ENCODE measurements at regions not wholly inside any gene's neighbourhood (a gene's known extent, or its start where the extent isn't known, plus 50 kb on each side); places are given as distances from the start of the nearest gene placed in this dataset.

GRCh38 chr16:62929593-62929992, 893.4 kb upstream of the CDH8 start:
- Mint-ChIP-seq H3K36me3 (ENCODE audit: low read depth) (no peaks in the 10 kb centered on the region), H3K4me1 (ENCODE audit: low read depth) (no peaks in the 10 kb centered on the region), H3K27me3 (no peaks in the 10 kb centered on the region), H3K27ac (no peak overlapping the region), H3K9me3 (no peaks in the 10 kb centered on the region), H3K4me3 (no peak overlapping the region)
- intact Hi-C loops (cut with micrococcal nuclease) = no loop called here

GRCh38 chr16:62927122-62927521, 890.9 kb upstream of the CDH8 start:
- Mint-ChIP-seq H3K27me3 (no peaks in the 10 kb centered on the region), H3K36me3 (ENCODE audit: low read depth) (no peaks in the 10 kb centered on the region), H3K9me3 (no peaks in the 10 kb centered on the region), H3K4me3 (no peak overlapping the region), H3K27ac (no peak overlapping the region), H3K4me1 (ENCODE audit: low read depth) (no peaks in the 10 kb centered on the region)
- intact Hi-C loops (cut with micrococcal nuclease) = no loop called here

GRCh38 chr16:62926121-62926801, 890.0 kb upstream of the CDH8 start:
- intact Hi-C loops (cut with micrococcal nuclease) = no loop called here
- H3K27ac Mint-ChIP-seq = no peak overlapping the region
- no peaks in the 10 kb centered on the region for H3K4me1 Mint-ChIP-seq (ENCODE audit: low read depth)
- H3K27me3 Mint-ChIP-seq = no peaks in the 10 kb centered on the region
- H3K4me3 Mint-ChIP-seq = no peak overlapping the region
- no peaks in the 10 kb centered on the region for H3K36me3 Mint-ChIP-seq (ENCODE audit: low read depth)
- no peaks in the 10 kb centered on the region for H3K9me3 Mint-ChIP-seq

- no peaks in the 10 kb centered on the region for H3K36me3 Mint-ChIP-seq (ENCODE audit: low read depth)
Measured at GRCh38 chr16:62921904-62922303, 885.7 kb upstream of the CDH8 start.

GRCh38 chr16:62913924-62914323, 877.7 kb upstream of the CDH8 start:
- no peak overlapping the region for H3K4me3 Mint-ChIP-seq
- H3K27me3 Mint-ChIP-seq = no peaks in the 10 kb centered on the region
- H3K36me3 Mint-ChIP-seq (ENCODE audit: low read depth) = no peaks in the 10 kb centered on the region
- H3K9me3 Mint-ChIP-seq = peaks cover 10% of the 10 kb centered on the region
- H3K4me1 Mint-ChIP-seq (ENCODE audit: low read depth) = no peaks in the 10 kb centered on the region
- intact Hi-C loops (cut with micrococcal nuclease) = no loop called here
- H3K27ac Mint-ChIP-seq = no peak overlapping the region

More at GRCh38 chr16:62921904-62922303, 885.7 kb upstream of the CDH8 start:
- no peaks in the 10 kb centered on the region for H3K9me3 Mint-ChIP-seq
- no peaks in the 10 kb centered on the region for H3K27me3 Mint-ChIP-seq
- H3K4me3 Mint-ChIP-seq = no peak overlapping the region
- H3K4me1 Mint-ChIP-seq (ENCODE audit: low read depth) = no peaks in the 10 kb centered on the region
- intact Hi-C loops (cut with micrococcal nuclease) = no loop called here
- H3K27ac Mint-ChIP-seq = no peak overlapping the region

GRCh38 chr16:62913333-62913732, 877.1 kb upstream of the CDH8 start:
- no peaks in the 10 kb centered on the region for H3K36me3 Mint-ChIP-seq (ENCODE audit: low read depth)
- intact Hi-C loops (cut with micrococcal nuclease) = no loop called here
- H3K4me3 Mint-ChIP-seq = no peak overlapping the region
- peaks cover 10% of the 10 kb centered on the region for H3K9me3 Mint-ChIP-seq
- no peaks in the 10 kb centered on the region for H3K27me3 Mint-ChIP-seq
- H3K4me1 Mint-ChIP-seq (ENCODE audit: low read depth) = no peaks in the 10 kb centered on the region
- H3K27ac Mint-ChIP-seq = no peak overlapping the region

GRCh38 chr16:62909597-62909996, 873.4 kb upstream of the CDH8 start:
- Mint-ChIP-seq H3K27me3 (no peaks in the 10 kb centered on the region), H3K9me3 (peaks cover 22% of the 10 kb centered on the region), H3K27ac (no peak overlapping the region), H3K4me3 (no peak overlapping the region), H3K36me3 (ENCODE audit: low read depth) (no peaks in the 10 kb centered on the region), H3K4me1 (ENCODE audit: low read depth) (no peaks in the 10 kb centered on the region)
- intact Hi-C loops (cut with micrococcal nuclease) = no loop called here

- intact Hi-C loops (cut with micrococcal nuclease) = no loop called here
- no peak overlapping the region for H3K4me3 Mint-ChIP-seq
- H3K36me3 Mint-ChIP-seq (ENCODE audit: low read depth) = no peaks in the 10 kb centered on the region
- H3K27me3 Mint-ChIP-seq = no peaks in the 10 kb centered on the region
- no peak overlapping the region for H3K27ac Mint-ChIP-seq
- no peaks in the 10 kb centered on the region for H3K4me1 Mint-ChIP-seq (ENCODE audit: low read depth)
- peaks cover 30% of the 10 kb centered on the region for H3K9me3 Mint-ChIP-seq
Measured at GRCh38 chr16:62907562-62907961, 871.3 kb upstream of the CDH8 start.

- Mint-ChIP-seq H3K27me3 (no peaks in the 10 kb centered on the region), H3K27ac (no peak overlapping the region), H3K36me3 (ENCODE audit: low read depth) (no peaks in the 10 kb centered on the region), H3K9me3 (peaks cover 20% of the 10 kb centered on the region), H3K4me1 (ENCODE audit: low read depth) (no peaks in the 10 kb centered on the region), H3K4me3 (no peak overlapping the region)
- intact Hi-C loops (cut with micrococcal nuclease) = no loop called here
Measured at GRCh38 chr16:62903961-62904502, 867.8 kb upstream of the CDH8 start.

GRCh38 chr16:62899737-62900136, 863.5 kb upstream of the CDH8 start:
- Mint-ChIP-seq H3K36me3 (ENCODE audit: low read depth) (no peaks in the 10 kb centered on the region), H3K4me1 (ENCODE audit: low read depth) (no peaks in the 10 kb centered on the region), H3K27me3 (no peaks in the 10 kb centered on the region), H3K9me3 (peaks cover 25% of the 10 kb centered on the region), H3K27ac (no peak overlapping the region), H3K4me3 (no peak overlapping the region)
- intact Hi-C loops (cut with micrococcal nuclease) = no loop called here

GRCh38 chr16:62889097-62889496, 852.9 kb upstream of the CDH8 start:
- no peak overlapping the region for H3K4me3 Mint-ChIP-seq
- H3K4me1 Mint-ChIP-seq (ENCODE audit: low read depth) = no peaks in the 10 kb centered on the region
- no peaks in the 10 kb centered on the region for H3K36me3 Mint-ChIP-seq (ENCODE audit: low read depth)
- H3K27ac Mint-ChIP-seq = no peak overlapping the region
- no peaks in the 10 kb centered on the region for H3K27me3 Mint-ChIP-seq
- intact Hi-C loops (cut with micrococcal nuclease) = no loop called here
- H3K9me3 Mint-ChIP-seq = peaks cover 20% of the 10 kb centered on the region

- H3K9me3 Mint-ChIP-seq = peaks cover 10% of the 10 kb centered on the region
- no peaks in the 10 kb centered on the region for H3K36me3 Mint-ChIP-seq (ENCODE audit: low read depth)
- intact Hi-C loops (cut with micrococcal nuclease) = no loop called here
- no peaks in the 10 kb centered on the region for H3K27me3 Mint-ChIP-seq
- H3K4me1 Mint-ChIP-seq (ENCODE audit: low read depth) = no peaks in the 10 kb centered on the region
- no peak overlapping the region for H3K27ac Mint-ChIP-seq
- H3K4me3 Mint-ChIP-seq = no peak overlapping the region
Measured at GRCh38 chr16:62883509-62883908, 847.3 kb upstream of the CDH8 start.

GRCh38 chr16:62882552-62883221, 846.4 kb upstream of the CDH8 start:
- Mint-ChIP-seq H3K27me3 (no peaks in the 10 kb centered on the region), H3K4me1 (ENCODE audit: low read depth) (no peaks in the 10 kb centered on the region), H3K4me3 (no peak overlapping the region), H3K9me3 (peaks cover 10% of the 10 kb centered on the region), H3K27ac (no peak overlapping the region), H3K36me3 (ENCODE audit: low read depth) (no peaks in the 10 kb centered on the region)
- intact Hi-C loops (cut with micrococcal nuclease) = no loop called here

- intact Hi-C loops (cut with micrococcal nuclease) = no loop called here
- Mint-ChIP-seq H3K9me3 (peaks cover 10% of the 10 kb centered on the region), H3K4me3 (no peak overlapping the region), H3K27me3 (no peaks in the 10 kb centered on the region), H3K27ac (no peak overlapping the region), H3K4me1 (ENCODE audit: low read depth) (no peaks in the 10 kb centered on the region), H3K36me3 (ENCODE audit: low read depth) (no peaks in the 10 kb centered on the region)
Measured at GRCh38 chr16:62876133-62876532, 839.9 kb upstream of the CDH8 start.
